Right forelimb (tissue), 1 donor: ENCODE measurements at regions not wholly inside any gene's neighbourhood (a gene's known extent, or its start where the extent isn't known, plus 50 kb on each side); places are given as distances from the start of the nearest gene placed in this dataset.
"Not testable (repeated sequence)": the region's sequence is repeated elsewhere in the genome, so short reads cannot be mapped to it uniquely, and the experiment has no call there.

ENCODE experiments used
- DNase-seq: peaks from one replicate; pipeline ENCODE4 v3.0.0-alpha.2; 2018

- no peak for DNase-seq
Measured at GRCh38 chr1:214715126-214715525, 112.1 kb downstream of the CENPF start.

- no peak for DNase-seq
Measured at GRCh38 chr1:214717351-214717750, 114.4 kb downstream of the CENPF start.

- no peak for DNase-seq
Measured at GRCh38 chr1:214718724-214719123, 115.7 kb downstream of the CENPF start.

GRCh38 chr1:214719207-214719606 is 116.2 kb downstream of the CENPF start:
- no peak for DNase-seq

GRCh38 chr1:214720561-214720960 is 117.6 kb downstream of the CENPF start:
- DNase-seq, result no peak

DNA sequence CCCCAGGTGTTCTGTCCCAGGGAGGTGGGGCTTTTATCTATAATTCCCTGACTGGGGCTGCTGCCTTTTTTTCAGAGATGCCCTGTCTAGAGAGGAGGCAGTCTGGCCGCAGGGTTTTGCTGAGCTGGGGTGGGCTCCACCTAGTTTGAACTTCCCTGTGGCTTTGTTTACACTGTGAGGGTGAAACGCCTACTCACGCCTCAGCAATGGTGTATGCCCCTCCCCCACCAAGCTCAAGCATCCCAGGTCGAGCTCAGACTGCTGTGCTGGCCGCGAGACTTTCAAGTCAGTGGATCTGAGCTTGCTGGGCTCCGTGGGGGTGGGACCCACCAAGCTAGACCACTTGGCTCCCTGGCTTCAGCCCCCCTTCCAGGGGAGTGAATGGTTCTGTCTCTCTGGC is 124.3 kb downstream of the CENPF start:
- DNase-seq, result no peak

- no peak for DNase-seq
Measured at GRCh38 chr1:214739621-214740238, 136.7 kb downstream of the CENPF start.

GRCh38 chr1:214740471-214740870 is 137.5 kb downstream of the CENPF start:
- no peak for DNase-seq

DNA sequence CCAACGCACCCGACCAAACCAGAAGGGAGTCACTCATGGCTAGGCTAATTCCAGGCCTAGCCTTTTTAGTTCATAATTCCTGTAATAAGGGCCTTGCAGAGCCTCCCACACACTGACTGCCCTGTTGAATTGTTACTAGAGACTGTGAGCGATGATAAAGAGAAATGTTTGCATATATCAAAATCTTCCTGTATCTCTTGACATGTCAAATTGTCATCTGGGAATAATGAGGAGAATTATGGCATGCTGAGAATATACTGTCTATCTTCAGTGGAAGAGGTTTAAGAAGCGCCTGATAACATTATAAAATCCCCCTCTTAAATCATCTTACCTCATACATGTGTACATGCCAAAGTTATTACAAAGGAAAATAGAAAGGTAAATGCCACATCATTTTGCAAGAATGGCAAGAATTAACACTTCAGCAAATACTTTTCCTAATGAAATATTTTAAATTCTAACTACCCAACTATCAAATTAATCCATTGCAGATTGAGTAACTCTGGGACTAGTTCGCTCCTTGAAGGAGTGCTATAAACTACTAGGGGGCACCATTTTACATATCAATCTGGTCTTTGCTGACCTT is 144.1 kb downstream of the CENPF start:
- no peak for DNase-seq

DNA sequence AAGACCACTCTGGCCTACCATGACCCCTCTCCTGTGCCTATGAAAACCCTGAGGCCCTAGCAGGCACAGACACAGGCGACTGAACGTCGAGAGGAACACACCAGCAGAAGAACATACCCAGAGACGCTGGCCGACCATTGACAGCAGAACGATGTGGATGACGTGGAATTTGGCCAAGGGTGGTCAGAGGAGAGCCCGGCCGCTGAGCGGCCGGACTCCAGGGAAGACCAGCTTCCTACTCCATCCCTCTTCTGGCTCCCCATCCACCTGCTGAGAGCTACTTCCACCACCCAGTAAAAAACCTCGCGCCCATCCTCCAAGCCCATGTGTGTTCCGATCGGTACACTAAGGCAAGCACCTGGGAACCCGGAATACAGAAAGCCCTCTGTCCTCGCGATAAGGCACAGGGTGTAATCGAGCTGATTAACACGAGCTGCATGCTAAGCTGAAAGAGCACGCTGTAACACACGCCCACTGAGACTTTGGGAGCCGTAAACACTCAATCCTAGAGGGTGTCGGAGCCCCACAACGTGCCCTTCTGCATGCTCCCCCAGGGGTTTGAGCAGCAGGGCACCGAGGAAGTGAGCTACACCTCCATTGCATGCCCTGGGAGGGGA is 150.3 kb downstream of the CENPF start:
- no peak for DNase-seq

GRCh38 chr1:214761030-214761429 is 158.0 kb downstream of the CENPF start:
- DNase-seq, result no peak

- no peak for DNase-seq
Measured at GRCh38 chr1:214762902-214763301, 159.9 kb downstream of the CENPF start.

GRCh38 chr1:214764502-214764901 is 161.5 kb downstream of the CENPF start:
- no peak for DNase-seq

- DNase-seq, result no peak
Measured at GRCh38 chr1:214767221-214767620, 164.2 kb downstream of the CENPF start.

DNA sequence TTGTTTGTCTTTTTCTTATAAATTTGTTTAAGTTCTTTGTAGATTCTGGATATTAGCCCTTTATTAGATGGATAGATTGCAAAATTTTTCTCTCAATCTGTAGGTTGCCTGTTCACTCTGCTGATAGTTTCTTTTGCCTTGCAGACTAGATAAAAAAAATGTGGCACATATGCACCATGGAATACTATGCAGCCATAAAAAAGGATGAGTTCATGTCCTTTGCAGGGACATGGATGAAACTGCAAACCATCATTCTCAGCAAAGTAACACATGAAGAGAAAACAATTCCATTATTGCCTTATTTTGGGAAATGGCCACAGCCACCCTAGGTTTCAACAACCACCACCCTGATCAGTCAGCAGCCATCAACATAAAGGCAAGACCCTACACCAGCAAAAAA is 166.7 kb downstream of the CENPF start:
- not testable (repeated sequence) for DNase-seq

- no peak for DNase-seq
Measured at GRCh38 chr1:214777364-214777763, 174.4 kb downstream of the CENPF start.

GRCh38 chr1:214791961-214792360 is 189.0 kb downstream of the CENPF start:
- no peak for DNase-seq

GRCh38 chr1:214792527-214793186 is 189.7 kb downstream of the CENPF start:
- no peak for DNase-seq

GRCh38 chr1:214793708-214794107 is 190.7 kb downstream of the CENPF start:
- no peak for DNase-seq

GRCh38 chr1:214801191-214801590 is 198.2 kb downstream of the CENPF start:
- no peak for DNase-seq

GRCh38 chr1:214808845-214809460 is 206.0 kb downstream of the CENPF start:
- DNase-seq, result no peak

DNA sequence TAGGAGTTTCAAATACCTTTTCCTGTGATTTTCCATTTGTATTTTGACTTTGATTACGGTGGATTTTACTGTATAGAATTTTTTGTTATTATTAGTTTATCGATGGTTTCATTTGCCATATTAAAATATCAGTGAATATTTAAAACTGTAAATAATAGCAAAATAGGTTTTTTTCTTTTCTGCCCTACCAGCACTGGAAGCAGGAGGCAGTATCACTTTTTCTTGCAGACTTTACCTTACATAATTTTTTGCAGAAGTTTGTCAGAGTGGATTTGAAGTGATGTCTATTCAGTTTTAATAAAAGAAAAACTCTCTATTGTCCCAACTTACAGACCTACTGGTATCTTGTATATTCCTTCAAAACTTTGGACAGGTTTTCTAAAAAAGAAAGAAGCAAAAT is 213.6 kb downstream of the CENPF start:
- DNase-seq, result no peak

DNA sequence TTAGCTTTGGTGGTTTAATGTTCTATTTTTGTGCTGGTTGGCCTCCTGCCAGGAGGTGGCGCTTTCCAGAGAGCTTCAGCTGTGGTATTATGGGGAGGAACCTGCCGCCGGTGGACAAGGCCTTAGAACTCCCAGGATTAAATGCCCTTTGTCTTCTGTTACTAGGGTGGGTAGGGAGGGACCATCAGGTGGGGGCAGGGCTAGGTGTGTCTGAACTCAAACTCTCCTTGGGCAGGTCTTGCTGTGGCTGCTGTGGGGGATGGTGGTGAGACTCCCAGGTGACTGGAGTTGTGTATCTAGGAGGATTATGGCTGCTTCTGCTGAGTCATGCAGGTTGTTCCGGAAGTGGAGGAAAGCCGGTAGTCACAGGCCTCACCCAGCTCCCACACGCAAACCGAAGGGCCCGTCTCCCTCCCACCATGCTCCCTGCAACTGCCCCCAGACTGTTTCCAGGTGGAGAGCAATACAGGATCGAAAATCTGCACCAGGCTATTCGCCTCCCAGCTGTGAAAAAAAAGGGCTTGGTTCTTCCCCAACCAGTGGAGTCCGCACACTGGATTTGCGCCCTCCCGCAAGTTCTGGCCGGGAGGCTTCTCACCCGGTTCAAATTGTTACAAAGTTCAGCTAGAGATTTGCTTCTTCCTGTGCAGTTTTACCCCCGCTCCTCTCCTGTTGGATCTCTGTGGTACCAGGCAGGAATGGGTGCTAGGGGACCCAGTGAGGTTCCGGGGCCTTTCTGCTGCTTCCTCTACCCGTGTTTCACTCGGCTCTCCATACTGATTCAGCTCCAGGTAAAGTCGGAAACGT is 220.5 kb downstream of the CENPF start:
- DNase-seq, result no peak
